GM21360 (cell line): ENCODE measurements at regions not wholly inside any gene's neighbourhood (a gene's known extent, or its start where the extent isn't known, plus 50 kb on each side); places are given as distances from the start of the nearest gene placed in this dataset.

Experiments used
- ATAC-seq: cut with Tn5 transposase; IDR thresholded peaks from one replicate; pipeline ENCODE4 v1.9.1; 2021; ENCODE audit warnings: mild to moderate bottlenecking, moderate library complexity; ENCODE audit not compliant: unreplicated experiment

GRCh38 chr1:116321766-116322175, 51.3 kb upstream of the ATP1A1 start:
- no peak for ATAC-seq

- no peak for ATAC-seq
Observed at GRCh38 chr1:116322752-116323405, 50.2 kb upstream of the ATP1A1 start.
